Stimulated activated CD4-positive, alpha-beta T cell treated with anti-CD3 and anti-CD28 coated beads, Interleukin-4, amount 100 ng/mL, for 4 hours (primary cell): ENCODE measurements at regions not wholly inside any gene's neighbourhood (a gene's known extent, or its start where the extent isn't known, plus 50 kb on each side); places are given as distances from the start of the nearest gene placed in this dataset.
"Not testable (repeated sequence)": the region's sequence is repeated elsewhere in the genome, so short reads cannot be mapped to it uniquely, and the experiment has no call there.

Source experiments
- DNase-seq, 2 experiments: peaks; one replicate each; pipeline ENCODE4 v3.0.0-alpha.2; 2020

- no peak for DNase-seq
These were observed 455.3 kb downstream of the DMRT2 start for GRCh38 chr9:1505489-1505888.

- DNase-seq: no peak
These were observed 460.6 kb downstream of the DMRT2 start for GRCh38 chr9:1510712-1511111.

GRCh38 chr9:1513105-1513504 is 462.9 kb downstream of the DMRT2 start:
- no peak for DNase-seq

- no peak for DNase-seq
These were observed 464.1 kb downstream of the DMRT2 start for GRCh38 chr9:1514250-1514649.

- no peak for DNase-seq
These were observed 464.7 kb downstream of the DMRT2 start for GRCh38 chr9:1514776-1515363.

- DNase-seq: no peak
These were observed 465.4 kb downstream of the DMRT2 start for GRCh38 chr9:1515557-1515956.

- no peak for DNase-seq
These were observed 471.4 kb downstream of the DMRT2 start for GRCh38 chr9:1521547-1521946.

- DNase-seq: no peak
These were observed 472.1 kb downstream of the DMRT2 start for GRCh38 chr9:1522219-1522767.

GRCh38 chr9:1528456-1528855 is 478.3 kb downstream of the DMRT2 start:
- no peak for DNase-seq

GRCh38 chr9:1530696-1531095 is 480.5 kb downstream of the DMRT2 start:
- DNase-seq: no peak

GRCh38 chr9:1531424-1531823 is 481.3 kb downstream of the DMRT2 start:
- DNase-seq: no peak

- no peak for DNase-seq
These were observed 482.0 kb downstream of the DMRT2 start for GRCh38 chr9:1532171-1532570.

GRCh38 chr9:1535051-1535450 is 480.1 kb upstream of the SMARCA2 start:
- no peak for DNase-seq

GRCh38 chr9:1535599-1535998 is 479.5 kb upstream of the SMARCA2 start:
- DNase-seq: no peak

- no peak for DNase-seq
These were observed 478.5 kb upstream of the SMARCA2 start for GRCh38 chr9:1536522-1537170.

GRCh38 chr9:1538301-1538700 is 476.8 kb upstream of the SMARCA2 start:
- no peak for DNase-seq

- DNase-seq: no peak
These were observed 475.9 kb upstream of the SMARCA2 start for GRCh38 chr9:1539216-1539615.

- DNase-seq: no peak
These were observed 464.5 kb upstream of the SMARCA2 start for GRCh38 chr9:1550636-1551035.

- no peak for DNase-seq
These were observed 460.8 kb upstream of the SMARCA2 start for GRCh38 chr9:1554081-1555035.

- DNase-seq: not testable (repeated sequence)
These were observed 456.5 kb upstream of the SMARCA2 start for GRCh38 chr9:1558666-1559065.

GRCh38 chr9:1575939-1576338 is 439.2 kb upstream of the SMARCA2 start:
- DNase-seq: no peak

- no peak for DNase-seq
These were observed 434.9 kb upstream of the SMARCA2 start for GRCh38 chr9:1580215-1580614.

- DNase-seq: no peak
These were observed 433.2 kb upstream of the SMARCA2 start for GRCh38 chr9:1581926-1582325.

GRCh38 chr9:1591310-1591709 is 423.8 kb upstream of the SMARCA2 start:
- no peak for DNase-seq
